Spleen (tissue), 11 donors: ENCODE measurements at regions not wholly inside any gene's neighbourhood (a gene's known extent, or its start where the extent isn't known, plus 50 kb on each side); places are given as distances from the start of the nearest gene placed in this dataset.

Source experiments
- DNase-seq: peaks from one replicate; pipeline ENCODE4 v3.0.0-alpha.2; 2020
- H3K27ac ChIP-seq, 8 donors: fragments of 200-600 bp; sonication (generic) in 7 of 8; 1 replicate in 4 of 8; 2 replicates in 4 of 8; pipeline versions ENCODE4 v1.5.0 to v1.8.0; 2016 to 2021; ENCODE audit warnings: inconsistent platforms in 4 of 8, mild to moderate bottlenecking in 4 of 8, moderate library complexity in 1 of 8
- H3K27me3 ChIP-seq, 7 donors: fragments of 200-600 bp; sonication (generic) in 6 of 7; replicated peaks in 1 of 7; 1 replicate in 4 of 7; 2 replicates in 3 of 7; pipeline versions ENCODE4 v1.5.0 to v1.8.0; 2016 to 2021; ENCODE audit warnings: inconsistent platforms in 3 of 7, mild to moderate bottlenecking in 1 of 7
- H3K36me3 ChIP-seq, 6 donors: fragments of 200-600 bp; sonication (generic) in 5 of 6; 1 replicate in 4 of 6; 2 replicates in 2 of 6; pipeline versions ENCODE4 v1.5.0 to v1.8.0; 2016 to 2021; ENCODE audit warnings: inconsistent platforms in 2 of 6
- H3K4me1 ChIP-seq, 6 donors: fragments of 200-600 bp; sonication (generic) in 5 of 6; 1 replicate in 3 of 6; 2 replicates in 3 of 6; pipeline versions ENCODE4 v1.5.0 to v1.8.0; 2016 to 2021; ENCODE audit warnings: inconsistent platforms in 3 of 6
- H3K4me3 ChIP-seq, 8 donors: fragments of 200-600 bp; sonication (generic) in 7 of 8; 1 replicate in 4 of 8; 2 replicates in 4 of 8; pipeline versions ENCODE4 v1.5.0 to v1.8.0; 2016 to 2021; ENCODE audit warnings: inconsistent platforms in 4 of 8, mild to moderate bottlenecking in 4 of 8, moderate library complexity in 2 of 8
- H3K9me3 ChIP-seq, 8 donors: fragments of 200-600 bp; sonication (generic) in 7 of 8; 1 replicate in 4 of 8; 2 replicates in 4 of 8; pipeline versions ENCODE4 v1.5.0 to v1.8.0; 2016 to 2021; ENCODE audit warnings: inconsistent platforms in 4 of 8
- POLR2A ChIP-seq, 3 donors: fragments of 450-650 bp; IDR thresholded peaks; one replicate each; pipeline ENCODE4 v1.5.1; 2017; ENCODE audit warnings: antibody characterized with exemption in 3 of 3, mild to moderate bottlenecking in 1 of 3
- POLR2AphosphoS5 ChIP-seq, 3 donors: sonication (generic); formaldehyde crosslinking; IDR thresholded peaks; one replicate each; pipeline ENCODE4 v1.5.1; 2017; ENCODE audit warnings: antibody characterized with exemption in 3 of 3
- WGBS, 5 donors: extraction: QIAGEN DNeasy Blood & Tissue Kit in 3 of 5; methylation state at CpG; one replicate each; pipeline versions ENCODE4 v1.1.5 to v1.1.7; 2013 to 2018; 5-methylcytosine and 5-hydroxymethylcytosine counted together
- intact Hi-C: fragments of 100-400 bp; cut with DNase I; formaldehyde crosslinking; loops from one replicate; pipeline ENCODE4 v1.15.0; 2023; ENCODE audit warnings: low total_unique reads
- TF ChIP-seq, protein P1 (sequence below), 11 experiments: fragments of 200-600 bp in 7 of 11; fragments of 450-650 bp in 4 of 11; sonication (generic) in 4 of 11; IDR thresholded peaks in 8 of 11; conservative IDR thresholded peaks in 3 of 11; 1 replicate in 7 of 11; 2 replicates in 4 of 11; pipeline versions ENCODE4 v1.4.0 to v1.8.0; 2016 to 2021; ENCODE audit warnings: antibody characterized with exemption in 11 of 11, inconsistent platforms in 4 of 11, mild to moderate bottlenecking in 1 of 11
- donor health status: healthy with polysubstance abuse.
- donor health status: DM: no; HTN: no; CAD: no; lungs with moderate emphysema.
- donor health status: DM: no; HTN: no; CAD: no.
- donor health status: Bipolar disorder and iron deficiency.
- donor health status: healthy.
- donor health status: DM: no; HTN: no; CAD: no.
- donor health status: DM: yes; HTN: yes; CAD: no.

GRCh38 chr2:81303321-81303720 is 998.8 kb upstream of the LRRTM1 start:
- no peak overlapping the region for H3K4me3 ChIP-seq
- H3K27me3 ChIP-seq: no peaks in the 10 kb centered on the region
- TF ChIP-seq POLR2A (IDR thresholded peaks at IDR 0.05) (no peak), POLR2AphosphoS5 (IDR thresholded peaks at IDR 0.05) (no peak)
- TF ChIP-seq, protein P1, sequence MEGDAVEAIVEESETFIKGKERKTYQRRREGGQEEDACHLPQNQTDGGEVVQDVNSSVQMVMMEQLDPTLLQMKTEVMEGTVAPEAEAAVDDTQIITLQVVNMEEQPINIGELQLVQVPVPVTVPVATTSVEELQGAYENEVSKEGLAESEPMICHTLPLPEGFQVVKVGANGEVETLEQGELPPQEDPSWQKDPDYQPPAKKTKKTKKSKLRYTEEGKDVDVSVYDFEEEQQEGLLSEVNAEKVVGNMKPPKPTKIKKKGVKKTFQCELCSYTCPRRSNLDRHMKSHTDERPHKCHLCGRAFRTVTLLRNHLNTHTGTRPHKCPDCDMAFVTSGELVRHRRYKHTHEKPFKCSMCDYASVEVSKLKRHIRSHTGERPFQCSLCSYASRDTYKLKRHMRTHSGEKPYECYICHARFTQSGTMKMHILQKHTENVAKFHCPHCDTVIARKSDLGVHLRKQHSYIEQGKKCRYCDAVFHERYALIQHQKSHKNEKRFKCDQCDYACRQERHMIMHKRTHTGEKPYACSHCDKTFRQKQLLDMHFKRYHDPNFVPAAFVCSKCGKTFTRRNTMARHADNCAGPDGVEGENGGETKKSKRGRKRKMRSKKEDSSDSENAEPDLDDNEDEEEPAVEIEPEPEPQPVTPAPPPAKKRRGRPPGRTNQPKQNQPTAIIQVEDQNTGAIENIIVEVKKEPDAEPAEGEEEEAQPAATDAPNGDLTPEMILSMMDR (IDR thresholded peaks at IDR 0.05 in 8 of 11, conservative IDR thresholded peaks at IDR 0.05 in 3 of 11): no peak
- H3K4me1 ChIP-seq: no peaks in the 10 kb centered on the region
- WGBS, 5 donors: 65 to 88% (median 82%) methylated on average over 1 of the region's 1 CpG
- intact Hi-C loops: no loop called here
- H3K36me3 ChIP-seq: no peaks in the 10 kb centered on the region
- H3K27ac ChIP-seq: no peak overlapping the region
- H3K9me3 ChIP-seq: peaks cover 0 to 65% (median 47%) of the 10 kb centered on the region in 8 donors
- no peak for DNase-seq

DNA sequence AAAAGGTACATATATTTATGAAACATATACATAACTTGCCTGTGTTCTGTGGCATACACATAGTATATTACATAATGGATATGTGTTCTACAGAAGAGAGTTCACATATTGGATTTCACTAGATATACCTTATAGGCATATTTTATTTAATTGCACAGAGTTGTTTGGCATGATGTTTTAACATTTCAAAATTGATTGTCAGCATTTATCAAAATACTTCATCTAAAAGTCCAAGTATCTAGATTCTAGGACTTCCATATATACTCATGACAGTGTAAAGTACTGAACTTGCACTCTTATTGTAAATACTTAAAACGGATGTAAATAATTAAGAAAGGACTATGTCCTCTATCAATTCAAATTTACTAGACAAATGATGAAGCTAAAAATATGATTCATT is 995.3 kb upstream of the LRRTM1 start:
- WGBS, 5 donors: 73 to 92% (median 85%) methylated on average over 1 of the region's 1 CpG
- DNase-seq: no peak
- H3K36me3 ChIP-seq: no peaks in the 10 kb centered on the region
- no peaks in the 10 kb centered on the region for H3K27me3 ChIP-seq
- no peak overlapping the region for H3K27ac ChIP-seq
- TF ChIP-seq POLR2AphosphoS5 (IDR thresholded peaks at IDR 0.05) (no peak), POLR2A (IDR thresholded peaks at IDR 0.05) (no peak)
- TF ChIP-seq, protein P1 (IDR thresholded peaks at IDR 0.05 in 8 of 11, conservative IDR thresholded peaks at IDR 0.05 in 3 of 11): no peak
- no peak overlapping the region for H3K4me3 ChIP-seq
- no peaks in the 10 kb centered on the region for H3K4me1 ChIP-seq
- peaks cover 0 to 63% (median 59%) of the 10 kb centered on the region in 8 donors for H3K9me3 ChIP-seq
- intact Hi-C loops: no loop called here

DNA sequence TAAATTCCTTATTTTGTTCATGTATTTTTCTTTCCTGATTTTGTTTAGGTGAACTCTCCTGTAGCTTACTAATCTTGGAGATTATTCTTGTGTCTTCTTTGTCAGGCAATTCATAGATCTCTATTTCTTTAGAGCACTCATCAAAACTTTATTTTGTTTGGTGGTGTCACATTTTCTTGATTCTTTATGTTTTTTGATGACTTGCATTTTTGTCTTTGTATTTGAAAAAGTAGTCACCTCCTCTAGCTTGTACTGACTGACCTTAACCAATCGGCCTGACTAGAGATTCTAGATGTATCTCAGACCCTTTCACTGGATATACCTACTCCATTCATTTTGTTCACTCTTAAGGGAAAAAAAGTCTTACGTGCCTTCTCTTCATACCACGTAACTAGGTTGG is 986.3 kb upstream of the LRRTM1 start:
- WGBS, 5 donors: 86 to 96% (median 89%) methylated on average over 3 of the region's 3 CpGs
- Histone ChIP-seq H3K4me1 (no peaks in the 10 kb centered on the region), H3K4me3 (no peak overlapping the region), H3K9me3 (peaks cover 0 to 57% (median 42%) of the 10 kb centered on the region in 8 donors), H3K36me3 (no peaks in the 10 kb centered on the region), H3K27me3 (no peaks in the 10 kb centered on the region), H3K27ac (no peak overlapping the region)
- TF ChIP-seq POLR2AphosphoS5 (IDR thresholded peaks at IDR 0.05) (no peak), POLR2A (IDR thresholded peaks at IDR 0.05) (no peak)
- TF ChIP-seq, protein P1 (IDR thresholded peaks at IDR 0.05 in 8 of 11, conservative IDR thresholded peaks at IDR 0.05 in 3 of 11): no peak
- DNase-seq: no peak
- intact Hi-C loops: no loop called here

- Histone ChIP-seq H3K9me3 (peaks cover 0 to 28% (median 11%) of the 10 kb centered on the region in 8 donors), H3K36me3 (no peaks in the 10 kb centered on the region), H3K27ac (no peak overlapping the region), H3K4me1 (no peaks in the 10 kb centered on the region), H3K4me3 (no peak overlapping the region), H3K27me3 (no peaks in the 10 kb centered on the region)
- DNase-seq: no peak
- 59 to 90% (median 73%) methylated on average over 2 of the region's 2 CpGs for WGBS, 5 donors
- TF ChIP-seq, protein P1 (IDR thresholded peaks at IDR 0.05 in 8 of 11, conservative IDR thresholded peaks at IDR 0.05 in 3 of 11): no peak
- TF ChIP-seq POLR2AphosphoS5 (IDR thresholded peaks at IDR 0.05) (no peak), POLR2A (IDR thresholded peaks at IDR 0.05) (no peak)
- intact Hi-C loops: no loop called here
These were observed 978.5 kb upstream of the LRRTM1 start for GRCh38 chr2:81283081-81283480.
